CD4-positive, alpha-beta T cell (primary cell): ENCODE measurements at regions not wholly inside any gene's neighbourhood (a gene's known extent, or its start where the extent isn't known, plus 50 kb on each side); places are given as distances from the start of the nearest gene placed in this dataset.

Experiments used
- ATAC-seq: fragments of 200-7000 bp; cut with Tn5 transposase; one replicate; pipeline ENCODE4 v1.10.0; 2022; ENCODE audit warnings: mild to moderate bottlenecking; ENCODE audit not compliant: poor library complexity
- CTCF ChIA-PET: fragments of 350-600 bp; sonication (Branson Sonifier 250); formaldehyde crosslinking; loops from one replicate; lab custom pipeline; 2021; ENCODE audit warnings: antibody characterized with exemption, inconsistent platforms; lab: Charles Lee
- POLR2A ChIA-PET: fragments of 350-600 bp; sonication (Branson Sonifier 250); formaldehyde crosslinking; loops from one replicate; lab custom pipeline; 2021; ENCODE audit warnings: antibody characterized with exemption, inconsistent platforms; lab: Charles Lee
- DNase-seq, 14 experiments: peaks; one replicate each; pipeline ENCODE4 v3.0.0-alpha.2; 2013 to 2020; ENCODE audit warnings: mixed read lengths in 2 of 14
- H3K27ac ChIP-seq, 2 donors: one replicate each; pipeline versions ENCODE4 v1.5.1 to v1.7.0; 2013; ENCODE audit warnings: low read length in 2 of 2, low read depth in 1 of 2, mild to moderate bottlenecking in 1 of 2
- H3K27me3 ChIP-seq, 2 experiments: 1 replicate in 1 of 2; 2 replicates in 1 of 2; pipeline versions ENCODE4 v1.6.1 to v1.7.0; 2013; ENCODE audit warnings: low read length in 2 of 2, control low read depth in 1 of 2, mild to moderate bottlenecking in 1 of 2, moderate library complexity in 1 of 2; ENCODE audit not compliant: insufficient read depth in 2 of 2, control insufficient read depth in 1 of 2
- H3K36me3 ChIP-seq: one replicate; pipeline ENCODE4 v1.6.1; 2013; ENCODE audit warnings: low read length, control low read depth; ENCODE audit not compliant: insufficient read depth
- H3K4me1 ChIP-seq: one replicate; pipeline ENCODE4 v1.6.1; 2013; ENCODE audit warnings: low read length, control low read depth; ENCODE audit not compliant: insufficient read depth
- H3K4me3 ChIP-seq: one replicate; pipeline ENCODE4 v1.5.1; 2013; ENCODE audit warnings: mild to moderate bottlenecking, low read length, moderate library complexity
- H3K9me3 ChIP-seq, 2 experiments: 1 replicate in 1 of 2; 2 replicates in 1 of 2; pipeline versions ENCODE4 v1.6.1 to v1.7.0; 2013; ENCODE audit warnings: low read length in 2 of 2, mild to moderate bottlenecking in 2 of 2, control low read depth in 1 of 2, moderate library complexity in 1 of 2; ENCODE audit not compliant: control insufficient read depth in 1 of 2, insufficient read depth in 1 of 2
- H3K27ac Mint-ChIP-seq: one replicate; pipeline ENCODE4 v1.8.0; 2020; ENCODE audit warnings: mixed read lengths
- H3K27me3 Mint-ChIP-seq: one replicate; pipeline ENCODE4 v1.8.0; 2021; ENCODE audit warnings: mixed read lengths
- H3K36me3 Mint-ChIP-seq: one replicate; pipeline ENCODE4 v1.8.0; 2021; ENCODE audit warnings: low read depth, mixed read lengths
- H3K4me1 Mint-ChIP-seq: one replicate; pipeline ENCODE4 v1.8.0; 2021; ENCODE audit warnings: low read depth, mixed read lengths
- H3K4me3 Mint-ChIP-seq: one replicate; pipeline ENCODE4 v1.8.0; 2020; ENCODE audit warnings: mild to moderate bottlenecking, mixed read lengths
- H3K9me3 Mint-ChIP-seq: one replicate; pipeline ENCODE4 v1.8.0; 2020; ENCODE audit warnings: mixed read lengths
- CTCF ChIP-seq: fragments of 200-600 bp; IDR thresholded peaks from one replicate; pipeline ENCODE4 v1.8.0; 2022; ENCODE audit warnings: antibody characterized with exemption, mild to moderate bottlenecking
- intact Hi-C, 2 experiments: fragments of 100-400 bp; cut with DNase I in 1 of 2; cut with micrococcal nuclease in 1 of 2; formaldehyde crosslinking; loops; one replicate each; pipeline versions ENCODE4 v1.15.1 to v1.9.0; 2023 to 2025; cut with DNase I, micrococcal nuclease

- H3K4me3 Mint-ChIP-seq = no peak overlapping the region
- Histone ChIP-seq H3K27ac (no peak overlapping the region), H3K27me3 (no peaks in the 10 kb centered on the region), H3K4me3 (no peak overlapping the region), H3K9me3 (peaks cover 0 to 3% of the 10 kb centered on the region in 2 experiments), H3K36me3 (no peaks in the 10 kb centered on the region), H3K4me1 (no peaks in the 10 kb centered on the region)
- ChIA-PET CTCF (no interaction called here), POLR2A (no interaction called here)
- no peaks in the 10 kb centered on the region for H3K27me3 Mint-ChIP-seq
- TF ChIP-seq CTCF = no peak
- peaks cover 12% of the 10 kb centered on the region for H3K9me3 Mint-ChIP-seq
- intact Hi-C loops = no loop called here
- no peaks in the 10 kb centered on the region for H3K36me3 Mint-ChIP-seq
- H3K27ac Mint-ChIP-seq = no peak overlapping the region
- ATAC-seq (no peak), DNase-seq (no peak)
- no peaks in the 10 kb centered on the region for H3K4me1 Mint-ChIP-seq
Observed at GRCh38 chr9:108085294-108085693, 595.7 kb upstream of the KLF4 start.

GRCh38 chr9:108083796-108084352 is 594.3 kb upstream of the KLF4 start:
- H3K9me3 Mint-ChIP-seq = peaks cover 14% of the 10 kb centered on the region
- no peaks in the 10 kb centered on the region for H3K4me1 Mint-ChIP-seq
- CTCF ChIA-PET = no interaction called here
- H3K27me3 ChIP-seq = no peaks in the 10 kb centered on the region
- H3K27me3 Mint-ChIP-seq = no peaks in the 10 kb centered on the region
- no peak overlapping the region for H3K4me3 ChIP-seq
- H3K4me1 ChIP-seq = no peaks in the 10 kb centered on the region
- POLR2A ChIA-PET = no interaction called here
- no peak overlapping the region for H3K27ac Mint-ChIP-seq
- intact Hi-C loops = no loop called here
- DNase-seq (peak in 2 of 14 experiments; percentile 18 to 23), ATAC-seq (no peak)
- H3K27ac ChIP-seq = no peak overlapping the region
- no peaks in the 10 kb centered on the region for H3K36me3 ChIP-seq
- no peak for TF ChIP-seq CTCF
- peaks cover 0 to 3% of the 10 kb centered on the region in 2 experiments for H3K9me3 ChIP-seq
- H3K4me3 Mint-ChIP-seq = no peak overlapping the region
- no peaks in the 10 kb centered on the region for H3K36me3 Mint-ChIP-seq

GRCh38 chr9:108083160-108083750 is 593.7 kb upstream of the KLF4 start:
- Histone ChIP-seq H3K27ac (no peak overlapping the region), H3K36me3 (no peaks in the 10 kb centered on the region), H3K4me3 (no peak overlapping the region), H3K27me3 (no peaks in the 10 kb centered on the region), H3K4me1 (no peaks in the 10 kb centered on the region), H3K9me3 (peaks cover 0 to 7% of the 10 kb centered on the region in 2 experiments)
- POLR2A ChIA-PET = no interaction called here
- Mint-ChIP-seq H3K4me3 (no peak overlapping the region), H3K27ac (no peak overlapping the region), H3K27me3 (no peaks in the 10 kb centered on the region), H3K36me3 (no peaks in the 10 kb centered on the region), H3K9me3 (peaks cover 14% of the 10 kb centered on the region), H3K4me1 (no peaks in the 10 kb centered on the region)
- no peak for ATAC-seq
- intact Hi-C loops = no loop called here
- DNase-seq = no peak
- TF ChIP-seq CTCF = no peak
- CTCF ChIA-PET = no interaction called here
